Mucosa of rectum (tissue), 2 donors: ENCODE measurements at regions not wholly inside any gene's neighbourhood (a gene's known extent, or its start where the extent isn't known, plus 50 kb on each side); places are given as distances from the start of the nearest gene placed in this dataset.

Experiments used
- H3K27ac ChIP-seq, 2 donors: one replicate each; pipeline ENCODE4 v1.7.0; 2013; ENCODE audit warnings: inconsistent platforms in 2 of 2, low read depth in 2 of 2, low read length in 2 of 2
- H3K27me3 ChIP-seq, 2 donors: one replicate each; pipeline ENCODE4 v1.7.0; 2013; ENCODE audit warnings: low read length in 2 of 2; ENCODE audit not compliant: control insufficient read depth in 2 of 2, insufficient read depth in 2 of 2
- H3K36me3 ChIP-seq, 2 donors: one replicate each; pipeline ENCODE4 v1.7.0; 2013; ENCODE audit warnings: low read length in 2 of 2; ENCODE audit not compliant: control insufficient read depth in 2 of 2, insufficient read depth in 2 of 2
- H3K4me1 ChIP-seq, 2 donors: one replicate each; pipeline ENCODE4 v1.7.0; 2013; ENCODE audit warnings: low read length in 2 of 2, mild to moderate bottlenecking in 1 of 2; ENCODE audit not compliant: control insufficient read depth in 2 of 2, insufficient read depth in 2 of 2
- H3K4me3 ChIP-seq, 2 donors: one replicate each; pipeline ENCODE4 v1.7.0; 2013; ENCODE audit warnings: low read length in 2 of 2
- H3K9ac ChIP-seq, 2 donors: one replicate each; pipeline ENCODE4 v1.7.0; 2013; ENCODE audit warnings: low read length in 2 of 2, low read depth in 1 of 2, mild to moderate bottlenecking in 1 of 2
- H3K9me3 ChIP-seq, 2 donors: one replicate each; pipeline ENCODE4 v1.7.0; 2013; ENCODE audit warnings: low read length in 2 of 2; ENCODE audit not compliant: control insufficient read depth in 2 of 2
- donor health status: healthy.
- donor health status: Normal muscosa, but diverticular disease.

- Histone ChIP-seq H3K9me3 (no peaks in the 10 kb centered on the region), H3K27me3 (no peaks in the 10 kb centered on the region)
These were observed 92.8 kb downstream of the TMEM17 start for GRCh38 chr2:62413116-62413663.

GRCh38 chr2:62412347-62412742, 93.7 kb downstream of the TMEM17 start:
- no peak overlapping the region for H3K4me3 ChIP-seq
- H3K36me3 ChIP-seq, result no peaks in the 10 kb centered on the region
- H3K9me3 ChIP-seq, result no peaks in the 10 kb centered on the region
- H3K27ac ChIP-seq, result no peak overlapping the region
- no peaks in the 10 kb centered on the region for H3K27me3 ChIP-seq
- peaks cover 9 to 12% of the 10 kb centered on the region in 2 donors for H3K4me1 ChIP-seq
- no peak overlapping the region for H3K9ac ChIP-seq

More at GRCh38 chr2:62413116-62413663, 92.8 kb downstream of the TMEM17 start:
- Histone ChIP-seq H3K36me3 (no peaks in the 10 kb centered on the region), H3K9ac (no peak overlapping the region), H3K4me1 (peaks cover 9 to 12% of the 10 kb centered on the region in 2 donors), H3K27ac (no peak overlapping the region), H3K4me3 (no peak overlapping the region)

- Histone ChIP-seq H3K4me3 (no peak overlapping the region), H3K9ac (no peak overlapping the region), H3K36me3 (no peaks in the 10 kb centered on the region), H3K4me1 (peaks cover 9 to 12% of the 10 kb centered on the region in 2 donors), H3K9me3 (no peaks in the 10 kb centered on the region), H3K27me3 (no peaks in the 10 kb centered on the region), H3K27ac (peak overlapping the region in 1 of 2 donors; percentile 32)
These were observed 95.0 kb downstream of the TMEM17 start for GRCh38 chr2:62410926-62411456.

DNA sequence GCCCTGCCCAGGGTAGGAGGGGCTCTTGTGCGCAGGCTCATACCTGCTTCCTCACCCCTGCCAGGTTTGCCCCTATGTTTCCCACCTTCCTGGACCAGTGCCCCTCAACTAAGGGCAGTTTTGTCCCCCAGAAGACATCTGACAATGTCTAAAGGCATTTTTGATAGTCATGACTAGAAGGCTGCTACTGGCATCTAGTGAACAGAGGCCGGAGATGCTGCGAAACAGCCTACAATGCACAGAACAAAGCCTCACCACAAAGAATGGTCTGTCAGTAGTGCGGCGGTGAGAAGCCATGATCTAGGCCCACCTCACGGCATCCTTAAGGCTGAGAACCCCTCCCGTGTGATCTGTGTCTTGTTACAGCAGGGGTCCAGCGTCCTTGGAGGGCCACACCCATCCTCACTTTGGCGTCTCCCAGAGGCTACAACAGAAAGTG, 96.0 kb downstream of the TMEM17 start:
- Histone ChIP-seq H3K9ac (no peak overlapping the region), H3K4me1 (peaks cover 9 to 12% of the 10 kb centered on the region in 2 donors), H3K36me3 (no peaks in the 10 kb centered on the region), H3K27me3 (no peaks in the 10 kb centered on the region), H3K4me3 (no peak overlapping the region), H3K9me3 (no peaks in the 10 kb centered on the region), H3K27ac (no peak overlapping the region)

DNA sequence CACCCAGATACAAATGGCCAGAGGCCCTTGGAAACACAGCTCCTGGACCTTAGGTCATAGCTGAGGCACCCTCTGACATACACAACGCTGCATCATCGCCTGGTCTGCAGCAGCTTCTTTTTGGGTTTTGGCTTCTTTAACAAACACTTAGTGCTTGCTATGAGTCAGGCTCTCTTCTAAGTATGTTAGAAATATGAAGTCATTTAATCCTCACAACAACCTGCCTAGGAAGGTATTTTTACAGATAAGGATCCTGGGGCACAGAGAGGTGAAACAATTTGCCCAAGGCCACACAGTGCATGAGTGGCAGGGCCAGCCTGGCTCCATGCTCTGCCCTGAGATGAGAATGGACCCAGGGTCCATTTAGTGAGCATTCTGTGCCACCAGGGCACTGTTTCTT, 96.6 kb downstream of the TMEM17 start:
- Histone ChIP-seq H3K27ac (no peak overlapping the region), H3K9ac (no peak overlapping the region), H3K36me3 (no peaks in the 10 kb centered on the region), H3K4me3 (no peak overlapping the region), H3K9me3 (no peaks in the 10 kb centered on the region), H3K4me1 (peaks cover 9 to 12% of the 10 kb centered on the region in 2 donors), H3K27me3 (no peaks in the 10 kb centered on the region)

- no peak overlapping the region for H3K27ac ChIP-seq
These were observed 97.7 kb downstream of the TMEM17 start for GRCh38 chr2:62408241-62408677.

GRCh38 chr2:62407838-62408237, 98.2 kb downstream of the TMEM17 start:
- peaks cover 9 to 12% of the 10 kb centered on the region in 2 donors for H3K4me1 ChIP-seq
- no peak overlapping the region for H3K27ac ChIP-seq
- no peaks in the 10 kb centered on the region for H3K9me3 ChIP-seq
- H3K36me3 ChIP-seq, result no peaks in the 10 kb centered on the region
- H3K4me3 ChIP-seq, result no peak overlapping the region
- H3K9ac ChIP-seq, result no peak overlapping the region
- H3K27me3 ChIP-seq, result no peaks in the 10 kb centered on the region

More at GRCh38 chr2:62408241-62408677, 97.7 kb downstream of the TMEM17 start:
- Histone ChIP-seq H3K9me3 (no peaks in the 10 kb centered on the region), H3K36me3 (no peaks in the 10 kb centered on the region), H3K27me3 (no peaks in the 10 kb centered on the region), H3K4me3 (no peak overlapping the region), H3K4me1 (peaks cover 9 to 12% of the 10 kb centered on the region in 2 donors), H3K9ac (no peak overlapping the region)

DNA sequence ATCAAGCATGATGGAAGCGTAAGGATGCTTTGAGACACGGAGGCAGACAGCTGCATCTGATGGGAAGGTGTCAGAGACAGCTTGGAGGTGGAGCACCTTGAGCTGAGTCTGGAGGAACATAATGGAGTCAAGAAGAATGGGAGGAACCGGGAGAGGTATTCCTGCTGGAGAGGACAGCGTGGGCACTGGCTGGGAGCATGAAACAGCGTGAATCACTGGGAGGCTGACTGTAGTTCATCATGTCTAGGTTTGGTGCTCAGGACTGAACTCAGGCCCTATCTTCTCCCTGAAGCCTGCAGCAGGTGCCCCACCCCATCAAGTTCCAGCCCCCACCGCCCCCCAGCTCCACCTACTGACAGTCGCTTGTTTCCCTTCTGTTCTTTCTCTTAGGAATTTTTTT, 98.6 kb downstream of the TMEM17 start:
- Histone ChIP-seq H3K36me3 (no peaks in the 10 kb centered on the region), H3K27me3 (no peaks in the 10 kb centered on the region), H3K4me3 (no peak overlapping the region), H3K9me3 (no peaks in the 10 kb centered on the region), H3K27ac (no peak overlapping the region), H3K9ac (no peak overlapping the region), H3K4me1 (peaks cover 9 to 12% of the 10 kb centered on the region in 2 donors)

DNA sequence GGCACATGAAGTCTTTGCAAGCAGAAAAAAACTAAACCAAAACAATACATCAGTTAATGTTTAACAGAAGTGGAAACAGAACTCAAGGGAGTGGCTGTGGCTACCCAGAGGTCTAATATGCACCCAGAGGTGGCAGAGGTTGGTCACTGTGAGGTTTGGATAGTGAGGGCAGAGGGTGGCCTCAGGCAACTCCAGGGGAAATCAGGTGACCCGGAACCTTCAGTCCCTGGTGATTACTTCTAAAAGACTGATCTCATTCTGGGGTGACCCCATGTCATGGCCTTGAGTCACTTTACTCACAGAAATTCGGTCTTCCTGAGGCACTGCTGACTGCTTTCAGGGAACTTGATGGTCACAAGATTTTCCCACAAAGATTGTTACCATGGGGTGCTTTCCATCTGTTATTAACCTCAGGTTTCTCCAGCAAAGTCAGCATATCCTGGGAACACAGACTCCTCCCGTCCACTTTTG, 99.4 kb downstream of the TMEM17 start:
- H3K4me1 ChIP-seq, result peaks cover 5 to 8% of the 10 kb centered on the region in 2 donors
- H3K9ac ChIP-seq, result no peak overlapping the region
- H3K27me3 ChIP-seq, result no peaks in the 10 kb centered on the region
- no peaks in the 10 kb centered on the region for H3K36me3 ChIP-seq
- no peak overlapping the region for H3K27ac ChIP-seq
- no peak overlapping the region for H3K4me3 ChIP-seq
- no peaks in the 10 kb centered on the region for H3K9me3 ChIP-seq

DNA sequence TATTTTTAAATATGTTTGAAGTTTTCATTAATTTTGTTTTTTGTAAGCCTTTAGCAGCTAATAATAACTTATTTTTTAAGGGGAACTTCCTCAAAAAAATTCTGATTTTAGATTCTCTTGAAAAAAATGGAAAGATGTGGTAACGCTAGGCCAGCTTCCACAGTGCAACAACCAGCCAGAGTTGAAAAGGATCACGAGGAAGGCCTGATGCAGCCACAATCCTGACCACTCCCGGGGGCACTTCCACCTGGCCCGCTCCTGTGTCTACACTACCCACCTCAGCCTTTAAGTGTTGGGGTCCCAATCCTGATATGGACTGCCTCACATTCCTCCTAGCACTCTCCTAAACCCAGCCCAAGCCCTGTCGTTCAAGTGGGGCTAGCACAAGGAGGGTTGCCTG, 101.1 kb downstream of the TMEM17 start:
- H3K4me3 ChIP-seq, result no peak overlapping the region
- no peaks in the 10 kb centered on the region for H3K36me3 ChIP-seq
- H3K9ac ChIP-seq, result no peak overlapping the region
- no peaks in the 10 kb centered on the region for H3K9me3 ChIP-seq
- no peak overlapping the region for H3K27ac ChIP-seq
- no peaks in the 10 kb centered on the region for H3K4me1 ChIP-seq
- H3K27me3 ChIP-seq, result no peaks in the 10 kb centered on the region
